ENCODE measurements at regions not wholly inside any gene's neighbourhood (a gene's known extent, or its start where the extent isn't known, plus 50 kb on each side); places are given as distances from the start of the nearest gene placed in this dataset.

DNA sequence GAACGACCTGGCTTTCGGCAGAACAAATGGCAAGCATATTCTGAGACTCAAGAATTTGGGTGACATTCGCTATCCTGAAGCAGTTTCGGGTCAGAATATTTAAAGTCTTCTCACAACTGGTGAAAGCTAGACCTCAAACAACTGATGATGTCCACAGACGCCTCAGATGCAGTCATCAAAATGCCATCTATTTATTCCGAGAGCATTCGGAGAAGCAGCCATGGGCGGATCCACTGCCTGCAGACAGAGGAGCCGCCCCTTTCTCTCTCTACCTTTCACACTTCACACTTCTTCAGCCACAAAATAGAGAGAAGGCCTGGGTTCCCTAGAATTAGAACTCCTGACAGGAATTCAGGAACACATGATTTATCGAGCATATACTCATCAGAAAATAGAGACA, 65.8 kb upstream of the CREB1 start:
- no peak for DNase-seq

DNA sequence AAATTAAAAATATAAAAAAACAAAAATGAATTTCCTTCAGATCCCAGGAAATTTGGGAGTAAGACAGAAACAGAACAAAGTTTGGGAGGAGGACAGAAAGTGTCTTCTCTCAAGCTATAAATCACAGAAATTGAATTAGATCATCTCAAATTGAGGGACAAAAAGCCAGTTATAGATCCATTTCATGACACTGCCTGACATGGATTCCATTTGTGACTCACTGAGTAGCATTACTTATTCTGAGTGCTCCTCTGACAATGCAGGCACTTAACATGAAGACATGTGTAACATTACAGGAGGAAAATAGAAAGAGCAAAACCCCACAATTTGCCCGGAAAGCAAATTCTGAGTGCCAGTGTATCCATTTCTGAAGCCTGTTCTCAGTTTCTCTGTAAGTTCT, 63.9 kb upstream of the CREB1 start:
- no peak for DNase-seq

DNA sequence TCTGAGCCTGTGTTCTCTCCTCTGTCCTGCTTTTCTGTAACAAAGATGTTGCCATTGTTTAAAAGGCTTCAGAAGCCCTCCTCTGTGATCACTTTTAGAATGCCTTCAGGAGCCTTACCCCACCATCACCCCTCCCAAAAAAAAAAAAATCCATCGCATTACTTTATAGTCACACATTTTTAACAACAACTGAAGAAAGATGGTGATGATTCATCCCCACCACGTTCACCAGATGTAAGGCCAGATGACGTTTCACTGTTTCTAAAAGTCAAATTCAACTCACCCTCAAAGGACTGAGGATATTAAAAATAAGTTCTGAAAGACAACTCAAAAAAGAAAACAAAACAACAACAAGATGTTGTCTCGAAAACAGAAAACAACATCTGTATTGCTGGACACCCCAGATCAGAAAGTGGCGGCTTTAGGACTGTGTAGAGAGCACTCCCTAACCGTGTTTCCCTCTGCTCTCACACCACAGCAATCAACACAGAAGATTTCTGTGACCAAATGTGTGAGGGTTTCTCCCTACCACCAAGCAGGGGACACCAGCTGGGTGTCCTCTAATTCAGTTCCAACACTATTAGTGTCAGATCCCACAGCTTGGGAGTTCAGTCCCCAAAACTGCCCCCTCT, 61.9 kb upstream of the CREB1 start:
- DNase-seq, result no peak

DNA sequence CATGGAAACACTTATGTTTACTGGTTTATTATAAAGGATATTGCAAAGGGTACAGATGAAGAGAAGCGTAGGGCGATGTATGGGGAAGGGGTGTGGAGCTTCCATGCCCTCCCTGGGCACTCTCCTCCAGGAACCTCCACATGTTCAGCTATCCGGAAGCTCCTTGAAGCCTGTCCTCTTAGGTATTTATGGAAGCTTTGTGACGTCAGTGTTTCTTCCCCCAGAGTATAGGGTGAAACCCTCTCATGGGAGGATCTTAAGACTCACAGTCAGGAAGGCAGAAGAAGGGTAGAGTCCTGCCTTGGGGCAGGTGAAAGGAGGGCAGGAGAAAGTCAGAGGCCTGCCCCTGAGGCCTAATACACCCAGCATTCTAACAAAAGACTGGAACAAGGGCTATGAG, 61.3 kb upstream of the CREB1 start:
- no peak for DNase-seq

DNA sequence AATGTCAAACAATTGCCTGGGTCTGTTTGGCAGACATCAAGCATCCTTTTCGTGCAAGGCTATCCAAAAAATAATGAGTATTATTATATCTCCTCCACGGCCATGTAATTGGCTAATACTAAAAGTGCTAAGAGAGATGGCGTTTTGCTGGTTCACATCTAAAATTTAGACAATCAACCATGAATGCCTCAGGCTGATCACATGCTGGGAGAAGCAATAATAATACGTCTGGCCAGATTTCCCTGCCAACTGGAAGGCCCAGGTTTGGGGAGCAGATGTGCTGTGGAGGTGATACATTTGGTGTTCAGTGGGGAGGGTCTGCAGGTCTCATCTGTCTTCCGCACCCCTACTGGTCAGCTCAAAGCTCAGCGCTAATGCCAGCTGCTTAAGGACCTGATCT, 60.3 kb upstream of the CREB1 start:
- no peak for DNase-seq

DNA sequence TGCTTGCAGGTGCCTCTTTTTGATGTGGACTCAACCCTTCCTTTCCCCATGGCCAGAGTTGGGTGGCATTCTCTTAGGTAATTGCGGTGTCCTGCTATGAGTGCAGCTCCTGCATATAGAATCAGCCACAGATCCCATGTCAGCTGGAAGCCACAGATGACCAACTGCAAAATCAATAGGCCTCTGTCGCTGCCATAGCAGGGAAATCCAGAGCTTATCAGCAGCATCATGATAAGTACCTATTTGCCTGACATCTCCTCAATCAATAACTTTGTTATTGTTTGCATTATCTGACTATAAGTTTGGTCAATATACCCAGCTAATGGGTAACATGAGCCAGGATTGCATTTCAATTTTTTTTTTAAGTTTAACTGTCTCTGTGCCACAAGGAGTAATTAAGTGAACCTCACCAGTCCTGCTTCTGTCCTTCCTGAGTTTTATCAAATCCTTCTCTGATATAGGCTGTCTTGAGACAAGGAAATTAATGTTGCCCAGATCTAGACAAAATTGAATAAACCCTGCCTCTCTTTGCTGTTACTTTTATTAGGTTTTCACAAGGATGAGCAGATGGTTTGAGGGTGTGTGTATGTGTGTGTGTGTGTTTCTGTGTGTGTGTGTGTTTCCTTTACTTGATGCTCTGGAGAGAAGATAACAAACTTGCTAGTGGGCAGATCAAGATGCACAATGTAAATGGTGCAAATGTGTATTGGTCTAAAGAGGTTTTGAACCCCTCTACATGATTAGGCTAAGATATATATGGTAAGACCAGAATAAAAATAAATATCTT, 59.6 kb upstream of the CREB1 start:
- no peak for DNase-seq

DNA sequence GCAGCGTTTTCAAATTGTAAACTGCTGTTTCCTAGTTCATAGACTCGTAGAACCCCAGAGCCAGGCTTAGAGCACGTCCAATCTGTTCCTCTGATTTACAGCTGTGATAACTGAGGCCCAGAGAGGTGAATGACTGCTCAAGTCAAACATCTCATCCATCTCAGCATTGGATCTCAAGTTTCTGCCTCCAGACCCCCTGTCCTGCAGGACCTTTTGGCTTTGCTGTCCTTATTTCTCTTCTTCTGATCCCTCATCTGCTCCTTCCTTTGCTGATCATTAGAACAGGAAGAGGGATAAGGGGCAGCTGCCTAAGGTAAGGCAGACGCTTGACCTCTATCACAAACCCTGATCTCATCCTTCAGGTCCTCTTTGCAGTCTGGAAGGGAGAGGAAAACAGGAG, 58.5 kb upstream of the CREB1 start:
- no peak for DNase-seq

DNA sequence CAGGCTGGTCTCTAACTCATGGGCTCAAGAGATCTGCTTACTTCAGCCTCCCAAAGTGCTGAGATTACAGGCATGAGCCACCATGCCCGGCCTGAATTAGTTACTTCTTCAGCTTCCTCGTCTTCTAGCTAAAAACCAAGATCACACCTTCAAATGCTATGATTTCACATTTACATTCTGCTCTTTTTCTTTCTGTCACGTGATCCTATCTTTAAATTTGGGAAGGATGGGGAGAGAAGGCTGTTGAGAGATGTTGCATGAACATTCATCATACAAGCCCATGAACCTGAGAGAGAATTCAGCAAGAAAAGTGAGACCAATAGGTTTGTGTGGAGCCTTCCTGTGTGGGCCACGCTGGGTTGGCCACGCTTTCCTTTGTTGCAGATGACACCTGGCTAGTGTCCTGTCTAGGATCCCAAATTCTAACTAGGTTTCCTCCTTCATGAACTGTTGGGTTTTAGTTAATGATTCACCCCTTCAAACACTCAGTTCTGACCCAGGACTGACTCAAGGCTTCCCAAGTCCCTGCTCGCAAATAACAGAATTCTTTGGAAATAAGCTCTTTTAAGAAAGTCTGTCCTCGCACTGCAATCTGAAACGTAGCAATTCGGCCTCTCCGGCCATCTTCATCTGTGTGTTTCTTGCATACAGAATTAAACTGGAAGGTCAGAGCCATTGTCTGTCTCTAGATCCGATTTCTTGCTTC, 57.3 kb upstream of the CREB1 start:
- no peak for DNase-seq

DNA sequence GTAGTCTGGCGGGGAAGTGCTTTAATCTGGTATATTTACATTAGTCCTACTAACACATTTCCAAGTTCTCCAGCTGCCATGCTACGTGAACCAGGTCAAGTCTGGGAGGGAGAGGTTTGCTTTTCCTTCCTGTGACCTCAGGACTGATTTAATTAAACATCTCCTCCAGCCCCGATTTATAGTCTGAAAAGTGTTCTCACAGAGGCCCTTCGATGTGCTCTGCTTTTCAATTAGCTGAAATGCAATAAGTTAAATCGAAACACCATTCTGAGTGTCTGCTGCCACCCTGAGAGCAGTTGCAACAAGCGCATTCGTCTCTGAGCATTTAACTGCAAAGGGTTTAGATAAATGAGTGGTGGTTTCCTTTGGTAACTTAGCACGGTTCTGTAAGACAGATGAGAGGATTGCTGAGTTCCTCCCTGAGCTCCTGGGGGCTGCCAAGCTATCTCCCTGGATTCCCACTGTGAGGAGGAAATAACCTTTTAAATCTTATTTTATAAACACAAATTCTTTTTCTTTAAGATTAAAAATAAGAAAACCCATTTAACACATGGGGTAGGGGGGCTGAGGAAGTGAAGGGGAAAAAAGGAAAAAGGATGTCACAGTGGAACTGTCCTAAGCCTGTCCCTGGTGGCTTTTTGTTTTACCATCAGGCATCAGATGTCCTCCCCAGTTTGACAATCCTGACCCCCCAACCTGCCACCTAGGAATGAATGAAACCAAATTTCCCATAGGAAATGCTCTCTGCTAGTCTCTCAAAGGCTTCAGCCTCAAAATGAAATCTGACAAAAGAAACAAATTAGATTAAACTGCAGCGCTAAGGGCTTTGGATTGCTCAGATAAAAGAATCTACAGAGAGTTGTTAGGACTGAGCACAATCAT, 56.5 kb upstream of the CREB1 start:
- DNase-seq, result peak; percentile 64

DNA sequence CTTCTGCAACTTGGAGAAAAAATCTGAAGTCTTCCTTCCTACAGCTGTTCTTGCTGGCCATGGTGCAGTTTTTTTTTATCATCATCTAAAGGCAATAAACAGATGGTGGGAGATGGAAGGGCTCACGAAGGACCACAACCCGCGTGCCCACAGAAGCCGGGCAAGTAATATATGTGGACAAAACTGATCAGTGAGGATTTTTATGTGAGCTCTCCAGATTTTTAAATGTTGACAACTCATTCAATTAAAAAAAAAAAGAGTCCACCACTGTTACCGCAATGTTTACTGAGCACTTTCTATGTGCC, 55.9 kb upstream of the CREB1 start:
- DNase-seq, result no peak

DNA sequence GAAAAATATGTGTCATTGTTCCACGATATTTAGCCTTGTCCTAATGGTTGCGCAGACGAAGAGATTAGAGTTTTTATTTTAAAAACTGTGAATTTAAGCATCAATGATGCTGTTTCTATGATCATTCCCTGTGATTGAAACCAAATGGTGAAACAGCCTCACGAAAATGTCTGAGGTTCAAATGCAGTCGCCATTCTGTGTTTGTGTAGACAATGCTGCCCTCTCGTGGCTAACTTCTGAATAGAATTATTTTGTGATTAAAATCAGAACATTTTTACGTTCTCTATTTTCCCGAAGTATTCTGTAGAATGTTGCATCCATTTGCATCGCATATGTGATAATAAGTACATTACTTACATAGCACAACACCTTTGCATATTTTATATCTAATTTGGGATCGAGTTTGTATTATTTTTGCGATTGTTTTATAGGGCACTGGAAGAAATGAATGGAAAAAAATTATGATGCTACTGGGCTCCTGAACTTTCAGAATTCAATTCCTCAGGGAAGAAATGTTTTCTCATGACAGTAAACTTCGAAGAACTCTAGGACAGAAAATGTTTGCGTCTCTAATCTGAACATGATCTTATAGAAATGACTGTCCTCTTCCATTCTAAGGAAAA, 54.8 kb upstream of the CREB1 start:
- peak; percentile 65 for DNase-seq

DNA sequence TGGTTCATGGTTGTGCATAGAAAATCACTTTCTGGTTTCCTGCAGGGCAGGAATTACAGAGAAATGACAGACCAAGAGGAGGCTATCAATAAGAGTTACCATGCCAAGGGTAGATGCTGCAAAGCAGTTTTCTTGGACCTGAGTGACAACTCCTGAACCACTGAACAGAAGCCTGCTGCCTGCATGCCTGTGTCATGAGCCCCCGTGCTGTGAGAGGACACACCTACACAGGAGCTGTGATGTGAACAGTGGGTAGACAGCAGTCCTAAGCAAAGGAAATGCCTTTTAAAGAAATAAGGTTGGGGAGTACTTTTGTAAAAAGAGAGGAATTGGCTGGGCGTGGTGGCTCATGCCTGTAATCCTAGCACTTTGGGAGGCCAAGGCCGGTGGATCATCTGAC, 54.2 kb upstream of the CREB1 start:
- no peak for DNase-seq

DNA sequence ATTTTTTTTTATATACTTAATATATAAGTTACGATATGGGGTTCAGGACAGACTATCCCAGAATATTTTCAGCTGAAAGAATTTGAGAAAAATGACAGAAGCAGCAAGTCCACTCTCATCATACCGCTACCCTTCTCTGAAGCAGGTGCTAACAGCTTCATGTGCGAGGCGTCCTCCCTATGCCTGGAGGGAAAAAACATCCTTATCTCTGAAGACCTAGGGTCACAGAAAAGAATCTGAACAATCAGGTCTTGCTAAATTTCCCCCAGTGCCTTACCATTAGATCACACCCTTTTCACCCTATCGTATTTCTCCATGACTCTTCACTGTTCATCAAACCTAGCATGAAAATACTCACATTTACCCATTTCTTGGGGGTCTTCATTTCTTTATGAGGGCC, 51.9 kb upstream of the CREB1 start:
- no peak for DNase-seq

DNA sequence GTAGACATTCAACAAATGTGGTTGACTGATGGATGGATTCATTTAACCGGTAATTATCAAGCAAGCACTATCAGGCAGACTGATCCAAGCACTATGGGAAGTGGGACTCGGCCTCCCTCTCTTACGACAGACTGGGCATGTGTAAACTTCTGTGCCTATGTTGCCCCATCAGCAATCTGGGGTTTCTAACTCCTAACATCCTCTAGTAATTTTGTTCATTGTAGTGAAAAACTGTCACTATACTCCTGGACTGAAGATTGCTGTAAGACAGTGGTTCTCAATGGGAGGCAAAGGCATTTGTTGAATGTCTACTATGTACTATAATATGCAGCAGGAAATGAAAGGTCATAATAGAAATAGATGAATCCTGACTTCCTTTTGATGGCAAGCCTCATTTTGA, 51.2 kb upstream of the CREB1 start:
- DNase-seq, result no peak

DNA sequence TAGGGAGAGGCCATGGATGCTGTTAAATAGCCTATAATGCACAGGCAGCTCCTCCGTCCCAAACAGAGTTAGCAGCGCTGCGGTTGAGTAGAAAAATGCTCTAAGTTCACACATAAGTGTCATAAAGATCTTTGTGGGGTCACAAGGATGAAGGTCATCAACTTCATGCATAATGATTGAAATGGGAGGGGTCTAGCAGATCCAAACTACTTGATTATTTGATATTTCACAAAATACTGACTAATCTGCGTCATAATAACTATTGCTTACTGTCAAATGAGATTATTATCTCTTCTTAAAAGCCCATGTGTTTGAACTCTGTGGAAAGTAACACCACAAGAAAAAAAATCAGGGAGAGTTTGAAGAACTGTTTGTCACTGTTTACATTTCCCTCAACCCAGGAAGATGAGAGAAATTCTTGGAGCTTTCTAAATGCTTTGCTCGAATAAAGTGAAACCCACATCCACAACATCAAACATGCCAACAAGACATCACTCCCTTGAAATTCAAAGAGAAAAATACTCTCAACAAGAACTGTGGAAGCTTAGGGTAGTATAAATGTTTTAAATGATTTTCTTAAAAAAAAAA, 50.5 kb upstream of the CREB1 start:
- no peak for DNase-seq

All from kidney glomerular epithelial cell (primary cell).